HepG2 (cell line): ENCODE measurements at regions not wholly inside any gene's neighbourhood (a gene's known extent, or its start where the extent isn't known, plus 50 kb on each side); places are given as distances from the start of the nearest gene placed in this dataset.

Source experiments
- ATAC-seq: fragments of 200-7000 bp; cut with Tn5 transposase; 3 replicates; pipeline ENCODE4 v1.9.1; 2020; ENCODE audit warnings: mild to moderate bottlenecking, moderate library complexity
- BruUV-seq: library from RNA; stranded (reverse); fragments of 400-500 nt; replicated peaks from 2 replicates; lab custom pipeline; 2021; lab: Mats Ljungman, UMichigan
- CTCF ChIA-PET: fragments of 300-600 bp; formaldehyde crosslinking; extraction: SDS; loops from one replicate; lab custom pipeline; 2021; ENCODE audit warnings: low total read pairs, inconsistent platforms, low intra/inter-chr PET ratio; lab: Yijun Ruan, JAX
- POLR2A ChIA-PET: fragments of 350-600 bp; sonication (Branson Sonifier 250); formaldehyde crosslinking; loops from one replicate; lab custom pipeline; 2020; ENCODE audit warnings: antibody characterized with exemption, inconsistent platforms; lab: Yijun Ruan, JAX
- DNase-seq: peaks from one replicate; pipeline ENCODE4 v3.0.0-alpha.2; 2015; ENCODE audit warnings: low spot score
- FAIRE-seq: peaks from 3 replicates; lab custom pipeline; 2011; peaks lifted over from hg19 to GRCh38; lab: Jason Lieb, UNC
- H2AFZ ChIP-seq: one replicate; pipeline ENCODE4 v1.6.1; 2011; ENCODE audit warnings: low read length, inconsistent platforms
- H3K27ac ChIP-seq: fragments of 300-600 bp; 3 replicates; pipeline ENCODE4 v1.8.0; 2011; ENCODE audit warnings: mixed run types, mild to moderate bottlenecking, mixed read lengths, low read length, inconsistent platforms; ENCODE audit not compliant: insufficient read depth; ENCODE audit errors: extremely low read length
- H3K27me3 ChIP-seq, 2 experiments: fragments of 200-600 bp in 1 of 2; 2 replicates in 1 of 2; 3 replicates in 1 of 2; pipeline versions ENCODE4 v1.6.0 to v1.8.0; 2011; ENCODE audit warnings: low read length in 2 of 2, mild to moderate bottlenecking in 2 of 2, moderate library complexity in 2 of 2, inconsistent platforms in 1 of 2; ENCODE audit not compliant: insufficient read depth in 2 of 2, control insufficient read depth in 1 of 2
- H3K36me3 ChIP-seq, 2 experiments: fragments of 200-600 bp in 1 of 2; replicated peaks in 1 of 2; 2 replicates in 1 of 2; 3 replicates in 1 of 2; pipeline versions ENCODE4 v1.5.1 to v1.8.0; 2011; ENCODE audit warnings: low read length in 2 of 2, inconsistent platforms in 1 of 2; ENCODE audit not compliant: insufficient read depth in 2 of 2, control insufficient read depth in 1 of 2
- H3K4me1 ChIP-seq: 2 replicates; pipeline ENCODE4 v1.5.1; 2012; ENCODE audit warnings: low read length, inconsistent platforms; ENCODE audit not compliant: insufficient read depth
- H3K4me2 ChIP-seq: 2 replicates; pipeline ENCODE4 v1.6.0; 2011; ENCODE audit warnings: low read depth, low read length, inconsistent platforms
- H3K4me3 ChIP-seq, 3 experiments: fragments of 200-600 bp in 1 of 3; sonication (generic), shearing (Covaris generic) in 1 of 3; replicated peaks in 1 of 3; 2 replicates each; pipeline ENCODE4 v1.5.1; 2011 to 2016; ENCODE audit warnings: low read length in 3 of 3, inconsistent platforms in 2 of 3, low read depth in 2 of 3, mild to moderate bottlenecking in 2 of 3, control low read depth in 1 of 3, mixed read lengths in 1 of 3; ENCODE audit not compliant: insufficient read depth in 1 of 3
- H3K79me2 ChIP-seq: one replicate; pipeline ENCODE4 v1.6.1; 2011; ENCODE audit warnings: low read length, inconsistent platforms; ENCODE audit not compliant: insufficient read depth
- H3K9ac ChIP-seq: 2 replicates; pipeline ENCODE4 v1.6.0; 2011; ENCODE audit warnings: mild to moderate bottlenecking, low read depth, low read length, inconsistent platforms; ENCODE audit not compliant: insufficient read depth
- H3K9me3 ChIP-seq: 2 replicates; pipeline ENCODE4 v1.5.1; 2012; ENCODE audit warnings: mild to moderate bottlenecking, low read length
- H4K20me1 ChIP-seq: 2 replicates; pipeline ENCODE4 v1.6.0; 2011; ENCODE audit warnings: inconsistent platforms, mild to moderate bottlenecking, low read length, moderate library complexity; ENCODE audit not compliant: insufficient read depth
- CBFB ChIP-seq: sonication (generic); formaldehyde crosslinking; IDR thresholded peaks from 2 replicates; pipeline ENCODE4 v1.4.0; 2020; ENCODE audit warnings: missing genetic modification reagents
- PAF1 ChIP-seq: IDR thresholded peaks from 2 replicates; pipeline ENCODE4 v1.6.1; 2016; ENCODE audit warnings: missing genetic modification reagents, missing compliant biosample characterization
- SMC3 ChIP-seq: IDR thresholded peaks from 2 replicates; pipeline ENCODE4 v1.6.1; 2011; ENCODE audit warnings: low read length, improper control_type of control experiment
- ZNF253 ChIP-seq: sonication (generic); formaldehyde crosslinking; IDR thresholded peaks from 2 replicates; pipeline ENCODE4 v1.8.0; 2022; ENCODE audit warnings: mild to moderate bottlenecking, missing genetic modification reagents, borderline replicate concordance
- ZSCAN31 ChIP-seq: sonication (generic); formaldehyde crosslinking; IDR thresholded peaks from 2 replicates; pipeline ENCODE4 v1.5.0; 2020; ENCODE audit warnings: low read depth, mild to moderate bottlenecking, missing genetic modification reagents
- WGBS: methylation state at CpG from one replicate; pipeline ENCODE4 v1.1.6; 2017; ENCODE audit warnings: low lambda C conversion rate; 5-methylcytosine and 5-hydroxymethylcytosine counted together
- in situ Hi-C: cut with HindIII; loops from 2 replicates; pipeline ENCODE4 v1.10.0; 2017; ENCODE audit warnings: low pct_unique_long_range_greater_than_20kb; ENCODE audit not compliant: extremely low pct_ligation_motif_present
- intact Hi-C: fragments of 100-400 bp; cut with micrococcal nuclease; formaldehyde crosslinking; loops from one replicate; pipeline ENCODE4 v1.10.0; 2022; ENCODE audit not compliant: unreplicated experiment
- TF ChIP-seq, protein P1 (sequence below): sonication (generic); formaldehyde crosslinking; IDR thresholded peaks from 2 replicates; pipeline ENCODE4 v1.8.0; 2023; ENCODE audit warnings: mild to moderate bottlenecking, missing genetic modification reagents
- TF ChIP-seq, protein P2 (sequence below): sonication (generic); formaldehyde crosslinking; conservative IDR thresholded peaks from 2 replicates; pipeline ENCODE4 v1.8.1; 2023; ENCODE audit warnings: missing genetic modification reagents
- TF ChIP-seq, protein P3 (sequence below): sonication (generic); formaldehyde crosslinking; IDR thresholded peaks from 2 replicates; pipeline ENCODE4 v1.4.0; 2020; ENCODE audit warnings: missing genetic modification reagents
- TF ChIP-seq, protein P4 (sequence below): sonication (generic); formaldehyde crosslinking; IDR thresholded peaks from 2 replicates; pipeline ENCODE4 v1.9.0; 2022; ENCODE audit warnings: missing genetic modification reagents, mild to moderate bottlenecking, borderline replicate concordance
- TF ChIP-seq, protein P5 (sequence below): sonication (generic); formaldehyde crosslinking; IDR thresholded peaks from 2 replicates; pipeline ENCODE4 v1.8.1; 2023; ENCODE audit warnings: missing genetic modification reagents, inconsistent platforms, borderline replicate concordance

DNA sequence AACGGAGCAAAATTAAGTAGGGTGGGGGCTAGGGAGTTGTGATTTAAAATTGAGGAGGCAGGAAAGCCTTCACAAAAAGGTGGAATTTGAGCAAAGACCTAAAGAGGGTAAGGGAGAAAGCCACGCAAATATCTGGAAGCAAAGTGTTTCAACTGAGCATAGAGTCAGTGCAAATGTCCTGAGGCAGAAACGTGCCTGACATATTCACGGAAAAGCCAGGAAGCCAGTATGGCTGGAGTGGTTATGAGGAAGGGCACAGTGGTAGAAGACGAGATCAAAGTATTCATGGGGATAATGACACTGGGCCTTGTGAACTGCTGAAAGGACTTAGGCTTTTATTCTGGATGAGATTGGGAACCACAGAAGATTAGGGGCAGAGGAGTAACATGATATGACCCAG, 268.4 kb downstream of the MAN2A1 start:
- Histone ChIP-seq H3K27me3 (no peaks in the 10 kb centered on the region), H3K9me3 (no peaks in the 10 kb centered on the region), H3K4me3 (no peak overlapping the region), H3K36me3 (no peaks in the 10 kb centered on the region), H4K20me1 (no peaks in the 10 kb centered on the region), H3K9ac (no peak overlapping the region), H3K4me1 (peaks cover 11% of the 10 kb centered on the region; the same call in 1 of the 2 replicates), H2AFZ (no peak overlapping the region), H3K4me2 (no peak overlapping the region), H3K79me2 (no peaks in the 10 kb centered on the region), H3K27ac (no peak overlapping the region)
- FAIRE-seq (no peak), ATAC-seq (no peak), DNase-seq (no peak)
- ChIA-PET POLR2A (interaction anchor here (1.5 kb wide), 1 partner anchor 13 kb away, joined by 3 read pairs; no protein-coding TSS in a partner anchor), CTCF (no interaction called here)
- no TSS peak for BruUV-seq
- no peak for TF ChIP-seq PAF1 (CRISPR knock-in tag)
- TF ChIP-seq ZNF253 (CRISPR knock-in tag): no peak
- TF ChIP-seq, protein P1, sequence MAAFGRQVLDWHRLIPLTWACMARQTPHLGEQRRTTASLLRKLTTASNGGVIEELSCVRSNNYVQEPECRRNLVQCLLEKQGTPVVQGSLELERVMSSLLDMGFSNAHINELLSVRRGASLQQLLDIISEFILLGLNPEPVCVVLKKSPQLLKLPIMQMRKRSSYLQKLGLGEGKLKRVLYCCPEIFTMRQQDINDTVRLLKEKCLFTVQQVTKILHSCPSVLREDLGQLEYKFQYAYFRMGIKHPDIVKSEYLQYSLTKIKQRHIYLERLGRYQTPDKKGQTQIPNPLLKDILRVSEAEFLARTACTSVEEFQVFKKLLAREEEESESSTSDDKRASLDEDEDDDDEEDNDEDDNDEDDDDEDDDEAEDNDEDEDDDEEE (CRISPR knock-in tag): no peak
- in situ Hi-C loops (no loop called here), intact Hi-C loops (no loop called here)
- 74% methylated on average over 5 of the region's 5 CpGs for WGBS

DNA sequence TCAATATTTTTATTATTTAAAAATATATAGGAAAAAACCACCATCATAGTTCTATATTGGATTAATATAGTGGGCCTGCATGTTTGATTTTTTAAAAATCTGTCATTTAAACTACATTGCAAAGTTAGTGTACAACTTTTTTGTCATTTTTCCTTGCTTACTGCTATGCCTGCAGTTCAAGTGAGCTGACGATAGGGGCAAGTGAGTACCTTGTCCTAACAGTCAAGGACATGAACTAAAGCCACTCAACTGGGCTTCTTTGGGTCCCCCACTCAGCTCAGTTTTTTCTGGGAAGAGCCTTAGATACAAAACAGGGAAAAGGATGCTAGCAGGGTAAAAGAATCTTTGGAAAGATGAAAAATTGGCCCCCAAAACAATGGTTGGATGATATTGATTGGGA, 269.9 kb downstream of the MAN2A1 start:
- Histone ChIP-seq H3K27me3 (no peaks in the 10 kb centered on the region), H3K9ac (no peak overlapping the region), H3K4me3 (no peak overlapping the region), H4K20me1 (no peaks in the 10 kb centered on the region), H2AFZ (no peak overlapping the region), H3K9me3 (no peaks in the 10 kb centered on the region), H3K4me1 (peaks cover 11% of the 10 kb centered on the region; the same call in 1 of the 2 replicates), H3K4me2 (no peak overlapping the region), H3K27ac (no peak overlapping the region), H3K36me3 (no peaks in the 10 kb centered on the region), H3K79me2 (no peaks in the 10 kb centered on the region)
- peak; percentile 13 for DNase-seq
- POLR2A ChIA-PET: interaction anchor here (1.1 kb wide), 1 partner anchor 58 kb away, joined by 4 read pairs; no protein-coding TSS in a partner anchor
- in situ Hi-C loops: no loop called here
- ATAC-seq: peak; percentile 51; the same call in 2 of the 3 replicates
- intact Hi-C loops: no loop called here
- WGBS: 13% methylated on average over 1 of the region's 1 CpG
- CTCF ChIA-PET: no interaction called here
- FAIRE-seq: no peak
- BruUV-seq: no TSS peak
- TF ChIP-seq SMC3 (peak; percentile 28; the same call in 1 of the 2 replicates), CBFB (no peak), ZSCAN31 (CRISPR knock-in tag) (no peak)
- TF ChIP-seq, protein P2, sequence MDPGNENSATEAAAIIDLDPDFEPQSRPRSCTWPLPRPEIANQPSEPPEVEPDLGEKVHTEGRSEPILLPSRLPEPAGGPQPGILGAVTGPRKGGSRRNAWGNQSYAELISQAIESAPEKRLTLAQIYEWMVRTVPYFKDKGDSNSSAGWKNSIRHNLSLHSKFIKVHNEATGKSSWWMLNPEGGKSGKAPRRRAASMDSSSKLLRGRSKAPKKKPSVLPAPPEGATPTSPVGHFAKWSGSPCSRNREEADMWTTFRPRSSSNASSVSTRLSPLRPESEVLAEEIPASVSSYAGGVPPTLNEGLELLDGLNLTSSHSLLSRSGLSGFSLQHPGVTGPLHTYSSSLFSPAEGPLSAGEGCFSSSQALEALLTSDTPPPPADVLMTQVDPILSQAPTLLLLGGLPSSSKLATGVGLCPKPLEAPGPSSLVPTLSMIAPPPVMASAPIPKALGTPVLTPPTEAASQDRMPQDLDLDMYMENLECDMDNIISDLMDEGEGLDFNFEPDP (CRISPR knock-in tag): no peak
- TF ChIP-seq, protein P3, sequence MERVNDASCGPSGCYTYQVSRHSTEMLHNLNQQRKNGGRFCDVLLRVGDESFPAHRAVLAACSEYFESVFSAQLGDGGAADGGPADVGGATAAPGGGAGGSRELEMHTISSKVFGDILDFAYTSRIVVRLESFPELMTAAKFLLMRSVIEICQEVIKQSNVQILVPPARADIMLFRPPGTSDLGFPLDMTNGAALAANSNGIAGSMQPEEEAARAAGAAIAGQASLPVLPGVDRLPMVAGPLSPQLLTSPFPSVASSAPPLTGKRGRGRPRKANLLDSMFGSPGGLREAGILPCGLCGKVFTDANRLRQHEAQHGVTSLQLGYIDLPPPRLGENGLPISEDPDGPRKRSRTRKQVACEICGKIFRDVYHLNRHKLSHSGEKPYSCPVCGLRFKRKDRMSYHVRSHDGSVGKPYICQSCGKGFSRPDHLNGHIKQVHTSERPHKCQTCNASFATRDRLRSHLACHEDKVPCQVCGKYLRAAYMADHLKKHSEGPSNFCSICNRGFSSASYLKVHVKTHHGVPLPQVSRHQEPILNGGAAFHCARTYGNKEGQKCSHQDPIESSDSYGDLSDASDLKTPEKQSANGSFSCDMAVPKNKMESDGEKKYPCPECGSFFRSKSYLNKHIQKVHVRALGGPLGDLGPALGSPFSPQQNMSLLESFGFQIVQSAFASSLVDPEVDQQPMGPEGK (CRISPR knock-in tag): no peak
- TF ChIP-seq, protein P4, sequence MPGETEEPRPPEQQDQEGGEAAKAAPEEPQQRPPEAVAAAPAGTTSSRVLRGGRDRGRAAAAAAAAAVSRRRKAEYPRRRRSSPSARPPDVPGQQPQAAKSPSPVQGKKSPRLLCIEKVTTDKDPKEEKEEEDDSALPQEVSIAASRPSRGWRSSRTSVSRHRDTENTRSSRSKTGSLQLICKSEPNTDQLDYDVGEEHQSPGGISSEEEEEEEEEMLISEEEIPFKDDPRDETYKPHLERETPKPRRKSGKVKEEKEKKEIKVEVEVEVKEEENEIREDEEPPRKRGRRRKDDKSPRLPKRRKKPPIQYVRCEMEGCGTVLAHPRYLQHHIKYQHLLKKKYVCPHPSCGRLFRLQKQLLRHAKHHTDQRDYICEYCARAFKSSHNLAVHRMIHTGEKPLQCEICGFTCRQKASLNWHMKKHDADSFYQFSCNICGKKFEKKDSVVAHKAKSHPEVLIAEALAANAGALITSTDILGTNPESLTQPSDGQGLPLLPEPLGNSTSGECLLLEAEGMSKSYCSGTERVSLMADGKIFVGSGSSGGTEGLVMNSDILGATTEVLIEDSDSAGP (CRISPR knock-in tag): no peak
- TF ChIP-seq, protein P5, sequence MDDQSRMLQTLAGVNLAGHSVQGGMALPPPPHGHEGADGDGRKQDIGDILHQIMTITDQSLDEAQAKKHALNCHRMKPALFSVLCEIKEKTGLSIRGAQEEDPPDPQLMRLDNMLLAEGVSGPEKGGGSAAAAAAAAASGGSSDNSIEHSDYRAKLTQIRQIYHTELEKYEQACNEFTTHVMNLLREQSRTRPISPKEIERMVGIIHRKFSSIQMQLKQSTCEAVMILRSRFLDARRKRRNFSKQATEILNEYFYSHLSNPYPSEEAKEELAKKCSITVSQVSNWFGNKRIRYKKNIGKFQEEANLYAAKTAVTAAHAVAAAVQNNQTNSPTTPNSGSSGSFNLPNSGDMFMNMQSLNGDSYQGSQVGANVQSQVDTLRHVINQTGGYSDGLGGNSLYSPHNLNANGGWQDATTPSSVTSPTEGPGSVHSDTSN (CRISPR knock-in tag): no peak
